Mammary epithelial cell (primary cell): ENCODE measurements at regions not wholly inside any gene's neighbourhood (a gene's known extent, or its start where the extent isn't known, plus 50 kb on each side); places are given as distances from the start of the nearest gene placed in this dataset.

Source experiments
- EZH2 ChIP-seq: IDR thresholded peaks from 2 replicates; pipeline ENCODE4 v1.6.1; 2012; ENCODE audit warnings: low read length, inconsistent platforms, borderline replicate concordance
- TF ChIP-seq, protein P1 (sequence below), 2 donors: IDR thresholded peaks in 1 of 2; conservative IDR thresholded peaks in 1 of 2; 2 replicates each; pipeline ENCODE4 v1.5.1; 2011 to 2012; ENCODE audit warnings: inconsistent platforms in 2 of 2, low read length in 2 of 2, mild to moderate bottlenecking in 2 of 2, control low read depth in 1 of 2, low read depth in 1 of 2; ENCODE audit not compliant: insufficient read depth in 1 of 2; ENCODE audit errors: extremely low read depth in 1 of 2

- TF ChIP-seq, protein P1, sequence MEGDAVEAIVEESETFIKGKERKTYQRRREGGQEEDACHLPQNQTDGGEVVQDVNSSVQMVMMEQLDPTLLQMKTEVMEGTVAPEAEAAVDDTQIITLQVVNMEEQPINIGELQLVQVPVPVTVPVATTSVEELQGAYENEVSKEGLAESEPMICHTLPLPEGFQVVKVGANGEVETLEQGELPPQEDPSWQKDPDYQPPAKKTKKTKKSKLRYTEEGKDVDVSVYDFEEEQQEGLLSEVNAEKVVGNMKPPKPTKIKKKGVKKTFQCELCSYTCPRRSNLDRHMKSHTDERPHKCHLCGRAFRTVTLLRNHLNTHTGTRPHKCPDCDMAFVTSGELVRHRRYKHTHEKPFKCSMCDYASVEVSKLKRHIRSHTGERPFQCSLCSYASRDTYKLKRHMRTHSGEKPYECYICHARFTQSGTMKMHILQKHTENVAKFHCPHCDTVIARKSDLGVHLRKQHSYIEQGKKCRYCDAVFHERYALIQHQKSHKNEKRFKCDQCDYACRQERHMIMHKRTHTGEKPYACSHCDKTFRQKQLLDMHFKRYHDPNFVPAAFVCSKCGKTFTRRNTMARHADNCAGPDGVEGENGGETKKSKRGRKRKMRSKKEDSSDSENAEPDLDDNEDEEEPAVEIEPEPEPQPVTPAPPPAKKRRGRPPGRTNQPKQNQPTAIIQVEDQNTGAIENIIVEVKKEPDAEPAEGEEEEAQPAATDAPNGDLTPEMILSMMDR (conservative IDR thresholded peaks at IDR 0.05 in 1 of 2, IDR thresholded peaks at IDR 0.05 in 1 of 2; ENCODE audit: extremely low read depth in 1 of 2, insufficient read depth in 1 of 2, low read depth in 1 of 2, low read length in 2 of 2) = no peak
- no peak for TF ChIP-seq EZH2
These were observed 372.6 kb upstream of the PRR16 start for GRCh38 chr5:120091376-120091948.
